ENCODE measurements at regions not wholly inside any gene's neighbourhood (a gene's known extent, or its start where the extent isn't known, plus 50 kb on each side); places are given as distances from the start of the nearest gene placed in this dataset.
"Not testable (repeated sequence)": the region's sequence is repeated elsewhere in the genome, so short reads cannot be mapped to it uniquely, and the experiment has no call there.

- DNase-seq (ENCODE audit: low read depth): no peak
- no peak overlapping the region for H3K4me3 ChIP-seq (ENCODE audit: low read depth, low read length)
Measured at GRCh38 chr2:176763851-176764404, 448.7 kb upstream of the HNRNPA3 start.

GRCh38 chr2:176764921-176765320, 447.7 kb upstream of the HNRNPA3 start:
- H3K4me3 ChIP-seq (ENCODE audit: low read depth, low read length): no peak overlapping the region
- no peak for DNase-seq (ENCODE audit: low read depth)

GRCh38 chr2:176766005-176766404, 446.6 kb upstream of the HNRNPA3 start:
- no peak overlapping the region for H3K4me3 ChIP-seq (ENCODE audit: low read depth, low read length)
- no peak for DNase-seq (ENCODE audit: low read depth)

- DNase-seq (ENCODE audit: low read depth): no peak
- no peak overlapping the region for H3K4me3 ChIP-seq (ENCODE audit: low read depth, low read length)
Measured at GRCh38 chr2:176768185-176768584, 444.4 kb upstream of the HNRNPA3 start.

GRCh38 chr2:176769021-176769420, 443.6 kb upstream of the HNRNPA3 start:
- no peak overlapping the region for H3K4me3 ChIP-seq (ENCODE audit: low read depth, low read length)
- DNase-seq (ENCODE audit: low read depth): no peak

- no peak overlapping the region for H3K4me3 ChIP-seq (ENCODE audit: low read depth, low read length)
- DNase-seq (ENCODE audit: low read depth): no peak
Measured at GRCh38 chr2:176769499-176770370, 442.9 kb upstream of the HNRNPA3 start.

- no peak overlapping the region for H3K4me3 ChIP-seq (ENCODE audit: low read depth, low read length)
- DNase-seq (ENCODE audit: low read depth): no peak
Measured at GRCh38 chr2:176772816-176773215, 439.8 kb upstream of the HNRNPA3 start.

- H3K4me3 ChIP-seq (ENCODE audit: low read depth, low read length): no peak overlapping the region
- DNase-seq (ENCODE audit: low read depth): no peak
Measured at GRCh38 chr2:176774766-176775451, 437.7 kb upstream of the HNRNPA3 start.

GRCh38 chr2:176777262-176777661, 435.3 kb upstream of the HNRNPA3 start:
- H3K4me3 ChIP-seq (ENCODE audit: low read depth, low read length): no peak overlapping the region
- DNase-seq (ENCODE audit: low read depth): no peak

GRCh38 chr2:176779917-176780316, 432.7 kb upstream of the HNRNPA3 start:
- no peak overlapping the region for H3K4me3 ChIP-seq (ENCODE audit: low read depth, low read length)
- no peak for DNase-seq (ENCODE audit: low read depth)

- H3K4me3 ChIP-seq (ENCODE audit: low read depth, low read length): no peak overlapping the region
Measured at GRCh38 chr2:176780348-176780747, 432.2 kb upstream of the HNRNPA3 start.

GRCh38 chr2:176781570-176782217, 430.9 kb upstream of the HNRNPA3 start:
- no peak for DNase-seq (ENCODE audit: low read depth)
- no peak overlapping the region for H3K4me3 ChIP-seq (ENCODE audit: low read depth, low read length)

More at GRCh38 chr2:176780348-176780747, 432.2 kb upstream of the HNRNPA3 start:
- DNase-seq (ENCODE audit: low read depth): no peak

GRCh38 chr2:176784633-176785200, 427.9 kb upstream of the HNRNPA3 start:
- DNase-seq (ENCODE audit: low read depth): no peak
- H3K4me3 ChIP-seq (ENCODE audit: low read depth, low read length): no peak overlapping the region

GRCh38 chr2:176789751-176790150, 422.8 kb upstream of the HNRNPA3 start:
- no peak for DNase-seq (ENCODE audit: low read depth)
- no peak overlapping the region for H3K4me3 ChIP-seq (ENCODE audit: low read depth, low read length)

- no peak for DNase-seq (ENCODE audit: low read depth)
- no peak overlapping the region for H3K4me3 ChIP-seq (ENCODE audit: low read depth, low read length)
Measured at GRCh38 chr2:176790468-176790867, 422.1 kb upstream of the HNRNPA3 start.

- H3K4me3 ChIP-seq (ENCODE audit: low read depth, low read length): no peak overlapping the region
- no peak for DNase-seq (ENCODE audit: low read depth)
Measured at GRCh38 chr2:176793792-176794191, 418.8 kb upstream of the HNRNPA3 start.

GRCh38 chr2:176794392-176794791, 418.2 kb upstream of the HNRNPA3 start:
- no peak overlapping the region for H3K4me3 ChIP-seq (ENCODE audit: low read depth, low read length)
- no peak for DNase-seq (ENCODE audit: low read depth)

GRCh38 chr2:176795823-176796222, 416.8 kb upstream of the HNRNPA3 start:
- no peak for DNase-seq (ENCODE audit: low read depth)
- H3K4me3 ChIP-seq (ENCODE audit: low read depth, low read length): no peak overlapping the region

- H3K4me3 ChIP-seq (ENCODE audit: low read depth, low read length); DNase-seq (ENCODE audit: low read depth): not testable (repeated sequence)
Measured at GRCh38 chr2:176796677-176797076, 415.9 kb upstream of the HNRNPA3 start.

- H3K4me3 ChIP-seq (ENCODE audit: low read depth, low read length): no peak overlapping the region
- no peak for DNase-seq (ENCODE audit: low read depth)
Measured at GRCh38 chr2:176804392-176804791, 408.2 kb upstream of the HNRNPA3 start.
